ENCODE measurements at regions not wholly inside any gene's neighbourhood (a gene's known extent, or its start where the extent isn't known, plus 50 kb on each side); places are given as distances from the start of the nearest gene placed in this dataset.

DNA sequence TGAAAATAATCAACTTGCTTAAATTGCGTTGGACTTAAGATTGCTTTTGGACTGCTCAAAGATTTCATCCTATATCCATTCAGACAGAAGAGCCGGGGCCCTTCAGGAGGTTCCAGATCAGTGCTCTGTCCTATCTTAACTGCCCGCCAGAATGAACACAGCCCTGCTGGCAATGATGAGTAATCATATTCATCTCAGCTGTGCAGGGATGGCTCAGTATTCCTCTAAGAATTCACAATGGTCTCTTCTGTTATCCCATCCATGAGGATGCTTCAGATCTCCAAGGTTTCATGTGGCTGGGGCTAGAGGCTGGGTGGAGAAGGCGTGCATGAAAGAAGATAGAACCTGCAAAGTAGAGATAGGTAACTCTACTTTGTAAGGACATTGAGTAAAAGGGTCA is 80.0 kb upstream of the NPVF start:
- peaks cover 22% of the 10 kb centered on the region for H3K4me1 Mint-ChIP-seq
- H3K4me3 Mint-ChIP-seq = no peak overlapping the region
- no peak overlapping the region for H3K27ac Mint-ChIP-seq
- no peaks in the 10 kb centered on the region for H3K36me3 Mint-ChIP-seq
- no peaks in the 10 kb centered on the region for H3K9me3 Mint-ChIP-seq
- TF ChIP-seq, protein P1, sequence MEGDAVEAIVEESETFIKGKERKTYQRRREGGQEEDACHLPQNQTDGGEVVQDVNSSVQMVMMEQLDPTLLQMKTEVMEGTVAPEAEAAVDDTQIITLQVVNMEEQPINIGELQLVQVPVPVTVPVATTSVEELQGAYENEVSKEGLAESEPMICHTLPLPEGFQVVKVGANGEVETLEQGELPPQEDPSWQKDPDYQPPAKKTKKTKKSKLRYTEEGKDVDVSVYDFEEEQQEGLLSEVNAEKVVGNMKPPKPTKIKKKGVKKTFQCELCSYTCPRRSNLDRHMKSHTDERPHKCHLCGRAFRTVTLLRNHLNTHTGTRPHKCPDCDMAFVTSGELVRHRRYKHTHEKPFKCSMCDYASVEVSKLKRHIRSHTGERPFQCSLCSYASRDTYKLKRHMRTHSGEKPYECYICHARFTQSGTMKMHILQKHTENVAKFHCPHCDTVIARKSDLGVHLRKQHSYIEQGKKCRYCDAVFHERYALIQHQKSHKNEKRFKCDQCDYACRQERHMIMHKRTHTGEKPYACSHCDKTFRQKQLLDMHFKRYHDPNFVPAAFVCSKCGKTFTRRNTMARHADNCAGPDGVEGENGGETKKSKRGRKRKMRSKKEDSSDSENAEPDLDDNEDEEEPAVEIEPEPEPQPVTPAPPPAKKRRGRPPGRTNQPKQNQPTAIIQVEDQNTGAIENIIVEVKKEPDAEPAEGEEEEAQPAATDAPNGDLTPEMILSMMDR (IDR thresholded peaks at IDR 0.05; ENCODE audit: unreplicated experiment) = no peak
- H3K27me3 Mint-ChIP-seq (ENCODE audit: low read depth) = no peaks in the 10 kb centered on the region
- no peak for DNase-seq (ENCODE audit: low spot score in 2 of 2, unreplicated experiment in 2 of 2)

DNA sequence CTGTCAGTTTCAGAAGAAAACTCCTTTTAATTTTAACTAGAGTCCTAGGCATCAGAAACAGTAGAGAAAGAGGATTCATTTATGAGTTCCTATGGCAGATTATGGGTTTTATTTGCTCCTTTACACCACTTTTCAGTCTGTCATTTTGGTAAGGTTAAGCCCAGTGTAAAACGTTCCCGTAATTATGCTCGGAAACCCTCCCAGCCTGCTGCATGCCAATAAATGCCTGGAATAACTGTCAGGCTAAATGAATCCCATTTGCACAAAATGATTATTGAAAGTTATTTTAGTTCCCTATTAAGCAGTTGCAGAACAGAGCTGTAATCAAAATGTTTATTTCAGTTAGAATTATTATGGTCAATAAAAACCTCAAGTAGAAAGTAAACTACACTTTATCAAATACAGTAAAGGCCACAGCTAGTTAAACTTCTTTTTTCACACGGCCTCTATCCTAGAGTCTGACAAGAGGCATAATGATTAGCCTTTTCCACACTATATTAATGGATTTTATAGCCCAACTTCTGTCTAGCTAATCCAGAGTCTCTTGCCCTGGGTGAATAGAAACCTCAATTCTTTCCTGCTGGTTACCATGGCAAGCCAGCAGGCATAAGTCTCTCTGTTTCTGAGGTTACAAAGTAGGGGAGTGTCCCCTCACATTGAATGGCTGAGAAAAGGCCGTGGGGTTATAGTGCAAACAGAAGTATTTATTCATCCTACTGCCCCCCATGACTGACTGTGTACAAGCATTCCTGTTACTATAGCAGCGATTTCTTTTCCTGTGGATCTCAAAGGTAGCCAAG is 80.8 kb upstream of the NPVF start:
- H3K4me3 Mint-ChIP-seq = no peak overlapping the region
- TF ChIP-seq, protein P1 (IDR thresholded peaks at IDR 0.05; ENCODE audit: unreplicated experiment) = no peak
- no peaks in the 10 kb centered on the region for H3K27me3 Mint-ChIP-seq (ENCODE audit: low read depth)
- peaks cover 14% of the 10 kb centered on the region for H3K4me1 Mint-ChIP-seq
- H3K36me3 Mint-ChIP-seq = no peaks in the 10 kb centered on the region
- no peak for DNase-seq (ENCODE audit: low spot score in 2 of 2, unreplicated experiment in 2 of 2)
- H3K27ac Mint-ChIP-seq = no peak overlapping the region
- H3K9me3 Mint-ChIP-seq = no peaks in the 10 kb centered on the region

GRCh38 chr7:25310896-25311295 is 82.6 kb upstream of the NPVF start:
- Mint-ChIP-seq H3K27me3 (ENCODE audit: low read depth) (no peaks in the 10 kb centered on the region), H3K36me3 (no peaks in the 10 kb centered on the region), H3K9me3 (no peaks in the 10 kb centered on the region), H3K27ac (no peak overlapping the region), H3K4me3 (no peak overlapping the region), H3K4me1 (peaks cover 18% of the 10 kb centered on the region)
- DNase-seq (ENCODE audit: low spot score in 2 of 2, unreplicated experiment in 2 of 2) = no peak
- TF ChIP-seq, protein P1 (IDR thresholded peaks at IDR 0.05; ENCODE audit: unreplicated experiment) = no peak

DNA sequence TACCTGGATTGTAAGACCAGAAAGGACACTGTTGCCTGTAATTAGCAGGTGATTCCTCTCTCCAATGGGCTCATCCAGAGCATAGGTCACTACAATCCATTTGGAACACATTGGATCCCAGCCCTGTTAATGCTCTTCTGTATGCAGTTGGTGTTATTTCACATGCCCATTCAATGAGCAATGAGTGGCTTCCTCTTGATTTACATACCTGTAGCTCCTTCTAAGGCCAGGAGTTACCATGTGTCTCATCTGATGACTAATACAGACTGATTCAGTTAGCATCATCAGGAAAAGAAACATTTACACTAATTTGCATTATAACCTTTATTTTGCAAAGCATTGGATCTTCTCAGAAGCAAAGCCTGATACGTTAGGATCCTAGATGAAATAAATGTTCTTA is 83.1 kb upstream of the NPVF start:
- H3K9me3 Mint-ChIP-seq = no peaks in the 10 kb centered on the region
- H3K27ac Mint-ChIP-seq = no peak overlapping the region
- TF ChIP-seq, protein P1 (IDR thresholded peaks at IDR 0.05; ENCODE audit: unreplicated experiment) = no peak

GRCh38 chr7:25312968-25313367 is 84.7 kb upstream of the NPVF start:
- no peak overlapping the region for H3K27ac Mint-ChIP-seq
- TF ChIP-seq, protein P1 (IDR thresholded peaks at IDR 0.05; ENCODE audit: unreplicated experiment) = no peak
- H3K36me3 Mint-ChIP-seq = no peaks in the 10 kb centered on the region
- no peaks in the 10 kb centered on the region for H3K9me3 Mint-ChIP-seq
- H3K27me3 Mint-ChIP-seq (ENCODE audit: low read depth) = no peaks in the 10 kb centered on the region
- DNase-seq (ENCODE audit: low spot score in 2 of 2, unreplicated experiment in 2 of 2) = no peak
- H3K4me3 Mint-ChIP-seq = no peak overlapping the region
- peaks cover 18% of the 10 kb centered on the region for H3K4me1 Mint-ChIP-seq

More for the DNA sequence above, 83.1 kb upstream of the NPVF start:
- H3K4me1 Mint-ChIP-seq = peaks cover 18% of the 10 kb centered on the region
- no peak overlapping the region for H3K4me3 Mint-ChIP-seq
- H3K36me3 Mint-ChIP-seq = no peaks in the 10 kb centered on the region
- no peak for DNase-seq (ENCODE audit: low spot score in 2 of 2, unreplicated experiment in 2 of 2)
- H3K27me3 Mint-ChIP-seq (ENCODE audit: low read depth) = no peaks in the 10 kb centered on the region

All from mesothelial cell of epicardium (in vitro differentiated cells).